ENCODE measurements at regions not wholly inside any gene's neighbourhood (a gene's known extent, or its start where the extent isn't known, plus 50 kb on each side); places are given as distances from the start of the nearest gene placed in this dataset.

- ChIA-PET CTCF (ENCODE audit: unreplicated experiment) (no interaction called here), POLR2A (interaction anchor here (0.6 kb wide), 1 partner anchor 77 kb away, joined by 3 read pairs; no protein-coding TSS in a partner anchor)
- Histone ChIP-seq H3K4me1 (ENCODE audit: insufficient read depth, low read length, poor library complexity, severe bottlenecking) (no peaks in the 10 kb centered on the region), H3K79me2 (ENCODE audit: insufficient read depth, low read depth, low read length) (no peaks in the 10 kb centered on the region), H2AFZ (ENCODE audit: low read length) (no peak overlapping the region), H3K36me3 (ENCODE audit: insufficient read depth, low read length) (no peaks in the 10 kb centered on the region), H3K9me2 (ENCODE audit: insufficient read depth, low read length) (no peaks in the 10 kb centered on the region), H3K4me3 (ENCODE audit: low read depth, low read length, poor library complexity, severe bottlenecking) (no peak overlapping the region), H3K9me3 (ENCODE audit: low read length) (no peaks in the 10 kb centered on the region), H3K4me2 (ENCODE audit: low read length) (no peak overlapping the region), H3K27ac (ENCODE audit: low read depth, low read length, poor library complexity, severe bottlenecking) (no peak overlapping the region), H4K20me1 (ENCODE audit: insufficient read depth, low read length) (no peaks in the 10 kb centered on the region)
- TF ChIP-seq CTCF (conservative IDR thresholded peaks at IDR 0.05; ENCODE audit: low read length) (no peak), EZH2phosphoT487 (IDR thresholded peaks at IDR 0.05; ENCODE audit: borderline replicate concordance, low read depth, low read length) (no peak)
- no TSS peak for BruUV-seq (replicated peaks)
- no peak for DNase-seq (ENCODE audit: low spot score)
- intact Hi-C loops (cut with micrococcal nuclease; ENCODE audit: unreplicated experiment) = no loop called here
Measured at GRCh38 chr11:25891960-25892359, 440.0 kb upstream of the ANO3 start.

- H3K27ac ChIP-seq (ENCODE audit: low read depth, low read length, poor library complexity, severe bottlenecking) = no peak overlapping the region
- no peaks in the 10 kb centered on the region for H3K9me3 ChIP-seq (ENCODE audit: low read length)
- no peak overlapping the region for H3K4me3 ChIP-seq (ENCODE audit: low read depth, low read length, poor library complexity, severe bottlenecking)
- H3K4me1 ChIP-seq (ENCODE audit: insufficient read depth, low read length, poor library complexity, severe bottlenecking) = no peaks in the 10 kb centered on the region
- no peaks in the 10 kb centered on the region for H3K36me3 ChIP-seq (ENCODE audit: insufficient read depth, low read length)
- CTCF ChIA-PET (ENCODE audit: unreplicated experiment) = no interaction called here
- POLR2A ChIA-PET = no interaction called here
- no peak for DNase-seq (ENCODE audit: low spot score)
- TF ChIP-seq EZH2phosphoT487 (IDR thresholded peaks at IDR 0.05; ENCODE audit: borderline replicate concordance, low read depth, low read length) (no peak), CTCF (conservative IDR thresholded peaks at IDR 0.05; ENCODE audit: low read length) (no peak)
- no peak overlapping the region for H3K4me2 ChIP-seq (ENCODE audit: low read length)
- intact Hi-C loops (cut with micrococcal nuclease; ENCODE audit: unreplicated experiment) = no loop called here
- BruUV-seq (replicated peaks) = no TSS peak
- H3K9me2 ChIP-seq (ENCODE audit: insufficient read depth, low read length) = no peaks in the 10 kb centered on the region
- H4K20me1 ChIP-seq (ENCODE audit: insufficient read depth, low read length) = no peaks in the 10 kb centered on the region
- no peak overlapping the region for H2AFZ ChIP-seq (ENCODE audit: low read length)
- no peaks in the 10 kb centered on the region for H3K79me2 ChIP-seq (ENCODE audit: insufficient read depth, low read depth, low read length)
Measured at GRCh38 chr11:25899617-25900160, 432.2 kb upstream of the ANO3 start.

- CTCF ChIA-PET (ENCODE audit: unreplicated experiment) = no interaction called here
- Histone ChIP-seq H3K27ac (ENCODE audit: low read depth, low read length, poor library complexity, severe bottlenecking) (no peak overlapping the region), H2AFZ (ENCODE audit: low read length) (no peak overlapping the region), H4K20me1 (ENCODE audit: insufficient read depth, low read length) (no peaks in the 10 kb centered on the region), H3K9me3 (ENCODE audit: low read length) (no peaks in the 10 kb centered on the region), H3K36me3 (ENCODE audit: insufficient read depth, low read length) (no peaks in the 10 kb centered on the region), H3K79me2 (ENCODE audit: insufficient read depth, low read depth, low read length) (no peaks in the 10 kb centered on the region), H3K9me2 (ENCODE audit: insufficient read depth, low read length) (no peaks in the 10 kb centered on the region), H3K4me3 (ENCODE audit: low read depth, low read length, poor library complexity, severe bottlenecking) (no peak overlapping the region), H3K4me2 (ENCODE audit: low read length) (no peak overlapping the region), H3K4me1 (ENCODE audit: insufficient read depth, low read length, poor library complexity, severe bottlenecking) (no peaks in the 10 kb centered on the region)
- intact Hi-C loops (cut with micrococcal nuclease; ENCODE audit: unreplicated experiment) = no loop called here
- TF ChIP-seq CTCF (conservative IDR thresholded peaks at IDR 0.05; ENCODE audit: low read length) (no peak), EZH2phosphoT487 (IDR thresholded peaks at IDR 0.05; ENCODE audit: borderline replicate concordance, low read depth, low read length) (no peak)
- DNase-seq (ENCODE audit: low spot score) = no peak
- POLR2A ChIA-PET = no interaction called here
- BruUV-seq (replicated peaks) = no TSS peak
Measured at GRCh38 chr11:25900814-25901213, 431.1 kb upstream of the ANO3 start.
